Testis (tissue), 2 donors: ENCODE measurements at regions not wholly inside any gene's neighbourhood (a gene's known extent, or its start where the extent isn't known, plus 50 kb on each side); places are given as distances from the start of the nearest gene placed in this dataset.
"Not testable (repeated sequence)": the region's sequence is repeated elsewhere in the genome, so short reads cannot be mapped to it uniquely, and the experiment has no call there.

Experiments used
- POLR2A ChIP-seq: fragments of 450-650 bp; IDR thresholded peaks from one replicate; pipeline ENCODE4 v1.6.1; 2017; ENCODE audit warnings: antibody characterized with exemption, mild to moderate bottlenecking, moderate library complexity
- TF ChIP-seq, protein P1 (sequence below), 3 experiments: fragments of 450-650 bp in 2 of 3; fragments of 200-600 bp in 1 of 3; sonication (generic) in 1 of 3; IDR thresholded peaks; one replicate each; pipeline ENCODE4 v1.5.1; 2016 to 2019; ENCODE audit warnings: antibody characterized with exemption in 3 of 3, mild to moderate bottlenecking in 2 of 3, moderate library complexity in 1 of 3

DNA sequence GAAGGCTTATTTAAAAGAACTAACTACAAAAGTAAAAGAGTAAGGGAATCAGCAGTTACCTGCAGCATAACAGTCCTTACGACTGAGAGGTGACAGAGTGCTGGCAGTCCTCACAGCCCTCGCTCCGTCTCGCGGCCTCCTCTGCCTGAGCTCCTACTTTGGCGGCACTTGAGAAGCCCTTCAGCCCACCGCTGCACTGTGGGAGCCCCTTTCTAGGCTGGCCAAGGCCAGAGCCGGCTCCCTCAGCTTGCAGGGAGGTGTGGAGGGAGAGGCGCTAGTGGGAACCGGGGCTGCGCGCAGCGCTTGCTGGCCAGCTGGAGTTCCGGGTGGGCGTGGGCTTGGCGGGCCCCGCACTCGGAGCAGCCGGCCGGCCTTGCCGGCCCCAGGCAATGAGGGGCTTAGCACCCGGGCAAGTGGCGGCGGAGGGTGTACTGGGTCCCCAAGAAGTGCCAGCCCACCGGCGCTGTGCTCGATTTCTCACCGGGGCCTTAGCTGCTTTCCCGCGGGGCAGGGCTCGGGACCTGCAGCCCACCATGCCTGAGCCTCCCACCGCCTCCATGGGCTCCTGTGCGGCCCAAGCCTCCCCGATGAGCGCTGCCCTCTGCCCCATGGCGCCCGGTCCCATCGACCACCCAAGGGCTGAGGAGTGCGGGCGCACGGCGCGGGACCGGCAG, 285.7 kb upstream of the MAGI2 start:
- TF ChIP-seq, protein P1, sequence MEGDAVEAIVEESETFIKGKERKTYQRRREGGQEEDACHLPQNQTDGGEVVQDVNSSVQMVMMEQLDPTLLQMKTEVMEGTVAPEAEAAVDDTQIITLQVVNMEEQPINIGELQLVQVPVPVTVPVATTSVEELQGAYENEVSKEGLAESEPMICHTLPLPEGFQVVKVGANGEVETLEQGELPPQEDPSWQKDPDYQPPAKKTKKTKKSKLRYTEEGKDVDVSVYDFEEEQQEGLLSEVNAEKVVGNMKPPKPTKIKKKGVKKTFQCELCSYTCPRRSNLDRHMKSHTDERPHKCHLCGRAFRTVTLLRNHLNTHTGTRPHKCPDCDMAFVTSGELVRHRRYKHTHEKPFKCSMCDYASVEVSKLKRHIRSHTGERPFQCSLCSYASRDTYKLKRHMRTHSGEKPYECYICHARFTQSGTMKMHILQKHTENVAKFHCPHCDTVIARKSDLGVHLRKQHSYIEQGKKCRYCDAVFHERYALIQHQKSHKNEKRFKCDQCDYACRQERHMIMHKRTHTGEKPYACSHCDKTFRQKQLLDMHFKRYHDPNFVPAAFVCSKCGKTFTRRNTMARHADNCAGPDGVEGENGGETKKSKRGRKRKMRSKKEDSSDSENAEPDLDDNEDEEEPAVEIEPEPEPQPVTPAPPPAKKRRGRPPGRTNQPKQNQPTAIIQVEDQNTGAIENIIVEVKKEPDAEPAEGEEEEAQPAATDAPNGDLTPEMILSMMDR (IDR thresholded peaks at IDR 0.05): not testable (repeated sequence)
- TF ChIP-seq POLR2A: not testable (repeated sequence)
